SK-N-MC (cell line): ENCODE measurements at regions not wholly inside any gene's neighbourhood (a gene's known extent, or its start where the extent isn't known, plus 50 kb on each side); places are given as distances from the start of the nearest gene placed in this dataset.

ENCODE experiments used
- EZH2 ChIP-seq: fragments of 200-600 bp; sonication (generic); IDR thresholded peaks from one replicate; pipeline ENCODE4 v1.6.1; 2017; ENCODE audit warnings: antibody characterized with exemption
- FOXP2 ChIP-seq: optimal IDR thresholded peaks from 2 replicates; pipeline ENCODE3; 2011; ENCODE audit warnings: mild to moderate bottlenecking, moderate library complexity; ENCODE audit not compliant: insufficient read depth; ENCODE audit errors: extremely low read length, control extremely low read depth
- POLR2AphosphoS5 ChIP-seq: IDR thresholded peaks from 2 replicates; pipeline ENCODE4 v1.6.1; 2012; ENCODE audit warnings: mild to moderate bottlenecking, low read depth, low read length, borderline replicate concordance

DNA sequence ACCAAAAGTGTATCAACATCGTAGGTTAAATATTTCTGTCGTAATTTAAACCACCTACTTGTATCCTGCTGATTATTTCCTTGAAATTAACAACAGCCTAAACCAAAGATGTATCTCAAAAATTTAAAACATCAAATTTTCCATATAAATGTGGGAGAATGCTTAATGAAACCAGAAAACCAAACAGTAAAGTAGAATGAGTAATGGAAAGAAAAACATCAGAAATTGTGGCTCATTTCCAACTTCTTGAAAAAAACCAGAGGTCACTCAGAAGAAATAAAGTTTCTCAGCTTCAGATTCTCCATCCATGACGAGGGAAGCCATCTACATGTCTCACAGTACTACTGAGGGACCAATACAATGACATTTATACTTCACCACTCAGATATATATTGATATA, 296.5 kb downstream of the NOL4 start:
- TF ChIP-seq EZH2 (no peak), FOXP2 (no peak), POLR2AphosphoS5 (no peak)
